ENCODE measurements at regions not wholly inside any gene's neighbourhood (a gene's known extent, or its start where the extent isn't known, plus 50 kb on each side); places are given as distances from the start of the nearest gene placed in this dataset.

DNA sequence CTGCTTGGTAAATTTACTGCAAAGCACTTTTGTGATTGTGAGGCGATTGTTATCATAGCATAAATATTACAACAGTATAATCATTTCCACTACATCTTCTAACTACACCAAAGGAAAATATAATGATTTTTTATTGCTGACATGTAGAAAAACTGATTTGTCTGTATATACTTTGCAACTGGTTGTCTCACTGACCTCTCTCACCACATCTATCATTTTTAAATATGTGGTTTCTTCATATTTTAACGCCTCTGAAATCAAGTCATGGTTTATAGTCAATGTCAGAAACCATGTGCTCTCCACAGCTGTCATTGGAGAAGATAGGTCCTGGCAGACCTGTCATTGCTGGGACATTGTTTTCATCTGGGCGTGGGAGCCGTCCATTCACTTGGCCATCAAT lies 315.4 kb upstream of the KLF6 start:
- H3K36me3 ChIP-seq (ENCODE audit: insufficient read depth, low read length), result no peaks in the 10 kb centered on the region
- H3K4me2 ChIP-seq (ENCODE audit: low read length), result no peak overlapping the region
- H3K4me1 ChIP-seq (ENCODE audit: control insufficient read depth, insufficient read depth, low read length), result no peaks in the 10 kb centered on the region
- H3K9ac ChIP-seq (ENCODE audit: low read depth, low read length), result no peak overlapping the region
- H3K4me3 ChIP-seq (ENCODE audit: low read length), result no peak overlapping the region
- no peaks in the 10 kb centered on the region for H3K27me3 ChIP-seq (ENCODE audit: control insufficient read depth, insufficient read depth, low read length)
- no peaks in the 10 kb centered on the region for H3K9me3 ChIP-seq (replicated peaks; ENCODE audit: low read length)

DNA sequence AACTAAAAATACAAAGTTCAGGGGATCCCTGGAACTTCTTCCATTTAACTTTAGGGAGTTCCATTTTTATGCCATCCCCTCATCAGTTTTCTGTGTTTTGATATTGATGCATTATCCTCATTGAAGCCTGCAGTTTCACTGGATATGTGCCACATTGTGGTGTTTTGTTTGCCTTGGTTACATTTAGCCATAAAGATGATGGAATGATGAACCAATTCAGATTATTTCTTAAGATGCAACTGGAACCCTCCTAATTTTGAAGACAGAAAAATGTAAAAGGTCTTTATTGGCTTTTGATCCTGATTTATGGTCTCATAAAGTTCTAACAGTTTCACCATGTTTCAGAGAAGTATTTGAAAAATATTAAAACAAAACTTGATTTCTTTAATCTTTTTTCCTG lies 314.2 kb upstream of the KLF6 start:
- no peaks in the 10 kb centered on the region for H3K9me3 ChIP-seq (replicated peaks; ENCODE audit: low read length)
- H3K9ac ChIP-seq (ENCODE audit: low read depth, low read length), result no peak overlapping the region
- no peaks in the 10 kb centered on the region for H3K4me1 ChIP-seq (ENCODE audit: control insufficient read depth, insufficient read depth, low read length)
- no peak overlapping the region for H3K4me3 ChIP-seq (ENCODE audit: low read length)
- no peaks in the 10 kb centered on the region for H3K27me3 ChIP-seq (ENCODE audit: control insufficient read depth, insufficient read depth, low read length)
- no peaks in the 10 kb centered on the region for H3K36me3 ChIP-seq (ENCODE audit: insufficient read depth, low read length)
- H3K4me2 ChIP-seq (ENCODE audit: low read length), result no peak overlapping the region

DNA sequence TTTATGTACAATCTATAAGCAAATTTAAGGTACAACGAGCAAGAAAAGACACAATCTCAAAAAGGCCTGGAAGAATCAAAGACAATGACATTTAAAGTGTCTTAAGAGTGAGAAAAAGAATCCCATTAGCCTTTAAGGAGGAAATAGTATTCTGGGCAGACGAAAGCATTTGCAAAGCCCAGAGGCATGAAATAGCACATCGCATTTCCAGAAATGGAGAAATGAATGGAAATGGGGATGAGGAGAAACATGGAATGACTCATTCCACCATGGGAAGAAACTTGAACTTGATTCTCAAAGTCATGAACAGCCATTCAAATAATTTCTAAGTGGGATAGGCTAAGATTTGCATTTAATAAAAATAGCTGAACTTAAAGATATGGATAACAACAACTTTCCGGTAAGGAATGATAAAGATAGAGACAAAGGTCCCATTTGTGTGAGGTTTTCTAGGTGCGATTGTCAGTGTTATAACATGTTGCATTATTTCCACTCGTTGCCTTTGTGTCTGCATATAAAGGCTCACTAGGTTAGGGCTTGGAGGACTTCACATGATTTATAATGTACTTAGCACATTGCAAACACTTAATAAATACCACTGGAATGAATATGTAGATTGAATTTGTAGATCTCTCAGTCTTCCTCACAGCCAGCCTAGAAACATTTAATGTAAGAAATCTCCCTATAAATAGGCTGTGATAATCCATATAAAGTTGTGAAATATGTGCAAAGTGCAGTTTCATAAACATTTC lies 310.3 kb upstream of the KLF6 start:
- H3K9ac ChIP-seq (ENCODE audit: low read depth, low read length), result no peak overlapping the region
- no peaks in the 10 kb centered on the region for H3K27me3 ChIP-seq (ENCODE audit: control insufficient read depth, insufficient read depth, low read length)
- H3K4me1 ChIP-seq (ENCODE audit: control insufficient read depth, insufficient read depth, low read length), result no peaks in the 10 kb centered on the region
- no peak overlapping the region for H3K4me3 ChIP-seq (ENCODE audit: low read length)
- no peaks in the 10 kb centered on the region for H3K9me3 ChIP-seq (replicated peaks; ENCODE audit: low read length)
- H3K4me2 ChIP-seq (ENCODE audit: low read length), result no peak overlapping the region
- H3K36me3 ChIP-seq (ENCODE audit: insufficient read depth, low read length), result no peaks in the 10 kb centered on the region

DNA sequence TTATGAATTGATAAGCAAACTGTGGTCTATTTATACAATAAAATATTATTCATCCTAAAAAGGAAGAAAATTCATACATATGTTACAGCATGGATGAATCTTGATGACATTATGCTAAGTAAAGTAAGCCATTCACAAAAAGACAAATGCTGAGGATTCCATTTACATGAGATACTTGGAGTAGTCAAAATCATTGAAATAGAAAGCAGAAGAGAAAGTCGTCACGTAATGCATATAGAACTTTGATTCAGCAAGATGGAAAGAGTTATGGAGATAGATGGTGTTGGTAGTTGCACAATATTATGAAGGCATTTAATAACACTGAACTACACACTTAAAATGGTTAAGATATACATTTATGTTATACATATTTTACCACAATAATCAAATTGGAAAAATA lies 309.7 kb upstream of the KLF6 start:
- H3K4me1 ChIP-seq (ENCODE audit: control insufficient read depth, insufficient read depth, low read length), result no peaks in the 10 kb centered on the region
- H3K9me3 ChIP-seq (replicated peaks; ENCODE audit: low read length), result no peaks in the 10 kb centered on the region
- H3K4me3 ChIP-seq (ENCODE audit: low read length), result no peak overlapping the region
- H3K9ac ChIP-seq (ENCODE audit: low read depth, low read length), result no peak overlapping the region
- no peaks in the 10 kb centered on the region for H3K27me3 ChIP-seq (ENCODE audit: control insufficient read depth, insufficient read depth, low read length)
- H3K4me2 ChIP-seq (ENCODE audit: low read length), result no peak overlapping the region
- H3K36me3 ChIP-seq (ENCODE audit: insufficient read depth, low read length), result no peaks in the 10 kb centered on the region

DNA sequence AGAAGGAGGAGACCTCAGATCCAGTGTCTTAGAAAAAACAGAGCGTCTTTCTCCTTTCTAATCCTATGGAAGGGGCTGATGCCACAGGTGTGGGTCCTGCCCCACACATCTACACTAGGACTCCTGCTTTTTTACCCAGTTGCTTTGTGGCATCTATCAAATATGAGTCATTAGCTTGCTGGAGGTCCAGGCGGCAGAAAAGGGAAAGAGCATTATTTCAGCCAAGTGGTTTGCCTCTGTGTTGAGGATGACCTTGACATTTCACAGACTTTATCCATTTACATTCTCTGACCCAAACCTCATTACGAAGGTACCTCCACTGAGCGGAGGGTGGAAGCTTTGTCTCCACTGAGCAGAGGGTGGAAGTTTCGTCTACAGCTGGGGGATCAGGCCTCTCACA lies 308.4 kb upstream of the KLF6 start:
- Histone ChIP-seq H3K4me2 (ENCODE audit: low read length) (no peak overlapping the region), H3K4me1 (ENCODE audit: control insufficient read depth, insufficient read depth, low read length) (no peaks in the 10 kb centered on the region), H3K27me3 (ENCODE audit: control insufficient read depth, insufficient read depth, low read length) (no peaks in the 10 kb centered on the region), H3K9ac (ENCODE audit: low read depth, low read length) (no peak overlapping the region), H3K9me3 (replicated peaks; ENCODE audit: low read length) (no peaks in the 10 kb centered on the region), H3K4me3 (ENCODE audit: low read length) (no peak overlapping the region), H3K36me3 (ENCODE audit: insufficient read depth, low read length) (no peaks in the 10 kb centered on the region)

DNA sequence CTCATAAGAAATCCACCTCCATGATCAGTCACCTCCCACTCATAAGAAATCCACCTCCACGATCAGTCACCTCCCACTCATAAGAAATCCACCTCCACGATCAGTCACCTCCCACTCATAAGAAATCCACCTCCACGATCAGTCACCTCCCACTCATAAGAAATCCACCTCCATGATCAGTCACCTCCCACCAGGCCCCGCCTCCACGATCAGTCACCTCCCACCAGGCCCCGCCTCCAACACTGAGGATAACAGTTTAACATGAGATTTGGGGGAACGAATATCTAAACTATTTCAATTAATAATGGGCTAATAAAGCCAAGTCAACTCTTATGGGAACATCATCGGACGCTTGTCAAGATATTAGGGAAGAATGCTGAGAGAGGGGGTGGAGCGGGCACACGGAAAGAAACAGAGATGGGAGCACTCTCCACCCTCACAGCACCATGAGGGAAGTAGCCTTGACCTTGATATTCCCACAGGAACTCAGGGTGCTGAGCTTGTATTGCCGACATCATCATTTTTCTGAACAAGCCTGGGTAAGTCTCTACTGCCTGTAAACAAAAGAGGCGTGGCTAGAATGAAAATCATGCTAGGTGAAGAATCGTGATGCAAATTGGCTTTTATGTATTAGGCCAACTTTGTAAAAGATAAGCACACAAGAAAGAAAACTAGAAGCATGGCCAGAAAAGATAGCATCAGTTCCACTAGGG lies 303.5 kb upstream of the KLF6 start:
- no peaks in the 10 kb centered on the region for H3K9me3 ChIP-seq (replicated peaks; ENCODE audit: low read length)

DNA sequence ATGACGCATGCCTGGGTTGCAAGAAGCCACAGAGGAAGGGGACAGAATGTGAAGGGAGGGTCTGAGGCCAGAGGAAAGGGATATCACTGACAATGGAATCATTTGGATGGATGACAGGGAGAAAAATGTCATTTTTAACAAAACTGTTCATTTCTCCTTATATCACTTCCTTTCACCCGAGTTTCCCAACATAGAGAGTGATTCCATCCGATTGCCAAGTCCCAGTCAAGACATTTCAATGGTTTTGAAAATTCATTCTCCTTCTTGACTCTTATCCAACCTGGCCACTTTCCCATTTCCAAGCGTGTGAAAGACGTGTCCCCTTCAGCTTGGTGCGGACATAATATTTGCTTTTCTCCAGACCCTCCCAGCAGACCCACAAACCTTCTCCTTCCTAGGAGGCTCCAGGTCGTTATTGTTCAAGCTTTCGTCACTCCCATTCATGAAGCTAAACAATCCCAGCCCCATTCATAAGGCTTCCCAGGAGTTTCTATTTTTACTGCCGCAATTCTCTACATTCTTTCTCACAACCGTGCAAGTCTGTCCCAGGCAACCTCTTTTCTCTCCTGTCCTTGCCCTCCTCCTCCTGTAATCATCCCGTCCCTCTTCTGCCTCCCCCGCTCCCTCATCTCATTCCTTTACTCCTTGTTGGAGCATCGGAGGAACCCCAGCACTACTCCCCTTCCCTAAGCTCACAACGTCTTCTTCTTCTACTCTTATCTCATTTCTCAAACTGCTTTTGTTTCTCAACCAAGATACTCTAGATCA lies 301.3 kb upstream of the KLF6 start:
- Histone ChIP-seq H3K36me3 (ENCODE audit: insufficient read depth, low read length) (no peaks in the 10 kb centered on the region), H3K27me3 (ENCODE audit: control insufficient read depth, insufficient read depth, low read length) (no peaks in the 10 kb centered on the region), H3K9me3 (replicated peaks; ENCODE audit: low read length) (no peaks in the 10 kb centered on the region), H3K9ac (ENCODE audit: low read depth, low read length) (no peak overlapping the region), H3K4me2 (ENCODE audit: low read length) (no peak overlapping the region), H3K4me1 (ENCODE audit: control insufficient read depth, insufficient read depth, low read length) (peaks cover 15% of the 10 kb centered on the region), H3K4me3 (ENCODE audit: low read length) (no peak overlapping the region)

More for the DNA sequence above, 303.5 kb upstream of the KLF6 start:
- H3K4me3 ChIP-seq (ENCODE audit: low read length), result no peak overlapping the region
- H3K4me2 ChIP-seq (ENCODE audit: low read length), result no peak overlapping the region
- no peaks in the 10 kb centered on the region for H3K36me3 ChIP-seq (ENCODE audit: insufficient read depth, low read length)
- H3K27me3 ChIP-seq (ENCODE audit: control insufficient read depth, insufficient read depth, low read length), result no peaks in the 10 kb centered on the region
- H3K9ac ChIP-seq (ENCODE audit: low read depth, low read length), result no peak overlapping the region
- H3K4me1 ChIP-seq (ENCODE audit: control insufficient read depth, insufficient read depth, low read length), result peaks cover 3% of the 10 kb centered on the region

DNA sequence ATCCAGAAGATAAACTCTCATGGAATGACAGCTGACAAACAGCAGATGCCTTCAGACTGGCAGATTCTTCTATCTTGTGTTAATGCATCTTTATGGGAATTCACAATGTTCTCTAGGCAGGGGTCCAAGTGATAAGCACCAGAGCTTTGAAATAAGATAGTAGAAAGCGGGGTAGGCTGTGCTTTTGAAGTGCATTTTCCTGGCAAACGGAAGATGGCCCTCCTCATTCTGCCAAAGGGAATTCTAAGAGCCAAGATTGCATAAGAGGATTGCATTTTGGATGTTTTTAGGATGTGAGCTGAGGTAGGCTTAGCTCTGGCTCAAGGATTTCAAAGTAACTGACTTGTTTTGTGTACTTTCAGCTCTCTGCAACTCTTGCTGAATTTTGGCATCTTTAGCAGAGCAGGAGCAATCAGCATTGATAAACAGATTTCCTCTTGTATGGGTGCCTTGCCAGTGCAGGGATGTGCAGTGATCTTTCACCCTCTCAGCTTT lies 298.5 kb upstream of the KLF6 start:
- Histone ChIP-seq H3K36me3 (ENCODE audit: insufficient read depth, low read length) (no peaks in the 10 kb centered on the region), H3K9me3 (replicated peaks; ENCODE audit: low read length) (no peaks in the 10 kb centered on the region), H3K4me2 (ENCODE audit: low read length) (no peak overlapping the region), H3K9ac (ENCODE audit: low read depth, low read length) (no peak overlapping the region), H3K27me3 (ENCODE audit: control insufficient read depth, insufficient read depth, low read length) (no peaks in the 10 kb centered on the region), H3K4me3 (ENCODE audit: low read length) (no peak overlapping the region), H3K4me1 (ENCODE audit: control insufficient read depth, insufficient read depth, low read length) (peaks cover 15% of the 10 kb centered on the region)

DNA sequence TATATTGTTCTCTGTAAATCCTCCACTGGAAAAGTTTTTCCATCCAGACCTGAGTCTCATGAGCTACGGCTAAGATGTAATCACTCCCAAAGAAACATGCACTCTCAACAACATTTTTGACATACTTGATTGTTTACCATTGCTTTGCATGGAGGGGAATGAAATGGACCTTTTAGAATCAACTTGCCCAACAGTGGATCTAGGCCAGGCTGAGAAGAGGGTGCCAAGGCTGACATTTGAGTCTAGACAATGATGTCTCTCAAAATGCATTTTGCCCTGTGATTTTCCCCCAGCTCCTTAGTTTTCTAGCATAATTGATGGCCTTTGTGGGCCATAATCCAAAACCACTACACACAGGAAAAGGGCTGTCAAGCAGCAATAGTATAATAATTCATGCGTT lies 297.9 kb upstream of the KLF6 start:
- no peak overlapping the region for H3K9ac ChIP-seq (ENCODE audit: low read depth, low read length)
- H3K27me3 ChIP-seq (ENCODE audit: control insufficient read depth, insufficient read depth, low read length), result no peaks in the 10 kb centered on the region
- no peak overlapping the region for H3K4me3 ChIP-seq (ENCODE audit: low read length)
- H3K9me3 ChIP-seq (replicated peaks; ENCODE audit: low read length), result no peaks in the 10 kb centered on the region
- no peaks in the 10 kb centered on the region for H3K36me3 ChIP-seq (ENCODE audit: insufficient read depth, low read length)
- H3K4me2 ChIP-seq (ENCODE audit: low read length), result no peak overlapping the region
- peaks cover 15% of the 10 kb centered on the region for H3K4me1 ChIP-seq (ENCODE audit: control insufficient read depth, insufficient read depth, low read length)

DNA sequence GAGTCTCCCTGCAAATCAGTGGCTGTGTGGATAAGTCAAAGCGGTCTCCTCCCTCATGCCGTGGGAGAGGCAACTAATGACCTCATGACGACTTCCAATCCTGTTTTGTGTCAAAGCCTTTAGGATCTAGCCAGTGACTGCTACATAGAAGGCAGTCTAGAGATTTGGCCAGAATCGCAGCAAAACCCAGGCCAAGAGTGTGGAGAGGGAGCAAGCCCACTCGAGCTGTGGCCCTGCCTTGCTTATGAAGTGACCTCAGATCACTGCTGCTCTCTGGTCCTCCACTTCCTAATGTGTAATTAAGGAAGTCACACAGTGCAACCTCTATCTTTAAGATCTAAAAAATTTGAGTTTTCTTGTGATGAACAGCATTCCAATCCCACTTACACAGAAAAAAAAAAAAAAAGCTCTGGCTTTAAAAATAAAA lies 296.7 kb upstream of the KLF6 start:
- Histone ChIP-seq H3K36me3 (ENCODE audit: insufficient read depth, low read length) (no peaks in the 10 kb centered on the region), H3K27me3 (ENCODE audit: control insufficient read depth, insufficient read depth, low read length) (no peaks in the 10 kb centered on the region), H3K9me3 (replicated peaks; ENCODE audit: low read length) (no peaks in the 10 kb centered on the region), H3K9ac (ENCODE audit: low read depth, low read length) (peak overlapping the region; percentile 12), H3K4me3 (ENCODE audit: low read length) (no peak overlapping the region), H3K4me1 (ENCODE audit: control insufficient read depth, insufficient read depth, low read length) (peaks cover 15% of the 10 kb centered on the region), H3K4me2 (ENCODE audit: low read length) (no peak overlapping the region)

DNA sequence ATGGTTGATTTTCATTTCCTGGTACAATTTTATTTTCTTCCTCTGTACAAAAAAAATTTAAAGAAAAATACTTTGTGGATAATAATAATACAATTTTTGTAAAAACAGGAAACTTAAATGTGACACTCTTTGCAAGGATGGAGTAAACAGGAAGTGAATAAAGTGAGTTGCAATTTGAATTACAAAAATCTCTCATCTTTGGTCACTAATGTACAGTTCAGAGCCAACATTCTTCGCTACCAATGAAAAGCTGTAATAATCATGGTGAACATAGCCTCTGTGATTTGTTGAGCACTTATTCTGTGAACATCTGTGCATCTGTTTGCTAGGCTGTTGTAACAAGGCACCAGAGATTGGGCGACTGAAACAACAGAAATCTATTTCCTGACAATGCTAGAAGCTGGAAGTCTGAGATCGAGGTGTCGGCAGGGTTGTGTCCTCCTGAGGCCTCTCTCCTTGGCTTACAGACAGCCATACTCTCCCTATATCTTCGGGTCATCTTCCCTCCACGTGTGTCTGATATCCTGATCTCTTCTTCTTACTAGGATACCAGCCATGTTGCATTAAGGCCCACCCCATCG lies 295.3 kb upstream of the KLF6 start:
- H3K9me3 ChIP-seq (replicated peaks; ENCODE audit: low read length), result no peaks in the 10 kb centered on the region
- H3K27me3 ChIP-seq (ENCODE audit: control insufficient read depth, insufficient read depth, low read length), result no peaks in the 10 kb centered on the region
- H3K9ac ChIP-seq (ENCODE audit: low read depth, low read length), result no peak overlapping the region
- no peaks in the 10 kb centered on the region for H3K36me3 ChIP-seq (ENCODE audit: insufficient read depth, low read length)
- no peak overlapping the region for H3K4me2 ChIP-seq (ENCODE audit: low read length)
- no peak overlapping the region for H3K4me3 ChIP-seq (ENCODE audit: low read length)
- H3K4me1 ChIP-seq (ENCODE audit: control insufficient read depth, insufficient read depth, low read length), result peaks cover 16% of the 10 kb centered on the region

All from skeletal muscle satellite cell (primary cell).